ENCODE measurements at regions not wholly inside any gene's neighbourhood (a gene's known extent, or its start where the extent isn't known, plus 50 kb on each side); places are given as distances from the start of the nearest gene placed in this dataset.

GRCh38 chr18:65349635-65350034 is 401.2 kb upstream of the CDH7 start:
- Histone ChIP-seq H3K36me3 (ENCODE audit: control insufficient read depth in 5 of 5, insufficient read depth in 5 of 5, low read length in 5 of 5) (no peaks in the 10 kb centered on the region), H3K4me3 (ENCODE audit: low read depth in 1 of 5, low read length in 5 of 5) (no peak overlapping the region), H3K27ac (ENCODE audit: low read depth, low read length) (no peak overlapping the region), H3K27me3 (ENCODE audit: control insufficient read depth in 5 of 5, insufficient read depth in 4 of 5, low read length in 5 of 5) (no peaks in the 10 kb centered on the region), H3K9ac (ENCODE audit: low read length in 5 of 5) (no peak overlapping the region), H3K9me3 (ENCODE audit: control insufficient read depth in 5 of 5, low read length in 5 of 5) (no peaks in the 10 kb centered on the region), H3K4me1 (ENCODE audit: control insufficient read depth in 5 of 5, insufficient read depth in 5 of 5, low read length in 5 of 5) (peaks cover 0 to 6% (median 0%) of the 10 kb centered on the region in 5 donors)

- Histone ChIP-seq H3K9me3 (ENCODE audit: control insufficient read depth in 5 of 5, low read length in 5 of 5) (peaks cover 0 to 2% (median 0%) of the 10 kb centered on the region in 5 donors), H3K36me3 (ENCODE audit: control insufficient read depth in 5 of 5, insufficient read depth in 5 of 5, low read length in 5 of 5) (no peaks in the 10 kb centered on the region), H3K4me1 (ENCODE audit: control insufficient read depth in 5 of 5, insufficient read depth in 5 of 5, low read length in 5 of 5) (peaks cover 0 to 6% (median 0%) of the 10 kb centered on the region in 5 donors), H3K9ac (ENCODE audit: low read length in 5 of 5) (no peak overlapping the region), H3K4me3 (ENCODE audit: low read depth in 1 of 5, low read length in 5 of 5) (no peak overlapping the region), H3K27ac (ENCODE audit: low read depth, low read length) (no peak overlapping the region), H3K27me3 (ENCODE audit: control insufficient read depth in 5 of 5, insufficient read depth in 4 of 5, low read length in 5 of 5) (no peaks in the 10 kb centered on the region)
These were observed 403.4 kb upstream of the CDH7 start for GRCh38 chr18:65347446-65347845.

GRCh38 chr18:65346086-65346485 is 404.7 kb upstream of the CDH7 start:
- no peaks in the 10 kb centered on the region for H3K4me1 ChIP-seq (ENCODE audit: control insufficient read depth in 5 of 5, insufficient read depth in 5 of 5, low read length in 5 of 5)
- H3K27ac ChIP-seq (ENCODE audit: low read depth, low read length), result no peak overlapping the region
- H3K4me3 ChIP-seq (ENCODE audit: low read depth in 1 of 5, low read length in 5 of 5), result no peak overlapping the region

GRCh38 chr18:65343571-65343970 is 407.2 kb upstream of the CDH7 start:
- no peak overlapping the region for H3K9ac ChIP-seq (ENCODE audit: low read length in 5 of 5)
- H3K9me3 ChIP-seq (ENCODE audit: control insufficient read depth in 5 of 5, low read length in 5 of 5), result peaks cover 0 to 3% (median 0%) of the 10 kb centered on the region in 5 donors
- H3K27me3 ChIP-seq (ENCODE audit: control insufficient read depth in 5 of 5, insufficient read depth in 4 of 5, low read length in 5 of 5), result no peaks in the 10 kb centered on the region
- no peaks in the 10 kb centered on the region for H3K4me1 ChIP-seq (ENCODE audit: control insufficient read depth in 5 of 5, insufficient read depth in 5 of 5, low read length in 5 of 5)
- H3K27ac ChIP-seq (ENCODE audit: low read depth, low read length), result no peak overlapping the region
- H3K36me3 ChIP-seq (ENCODE audit: control insufficient read depth in 5 of 5, insufficient read depth in 5 of 5, low read length in 5 of 5), result no peaks in the 10 kb centered on the region
- no peak overlapping the region for H3K4me3 ChIP-seq (ENCODE audit: low read depth in 1 of 5, low read length in 5 of 5)

More at GRCh38 chr18:65346086-65346485, 404.7 kb upstream of the CDH7 start:
- H3K9ac ChIP-seq (ENCODE audit: low read length in 5 of 5), result no peak overlapping the region
- H3K9me3 ChIP-seq (ENCODE audit: control insufficient read depth in 5 of 5, low read length in 5 of 5), result peaks cover 0 to 2% (median 0%) of the 10 kb centered on the region in 5 donors
- H3K36me3 ChIP-seq (ENCODE audit: control insufficient read depth in 5 of 5, insufficient read depth in 5 of 5, low read length in 5 of 5), result no peaks in the 10 kb centered on the region
- no peaks in the 10 kb centered on the region for H3K27me3 ChIP-seq (ENCODE audit: control insufficient read depth in 5 of 5, insufficient read depth in 4 of 5, low read length in 5 of 5)

GRCh38 chr18:65336411-65336810 is 414.4 kb upstream of the CDH7 start:
- H3K36me3 ChIP-seq (ENCODE audit: control insufficient read depth in 5 of 5, insufficient read depth in 5 of 5, low read length in 5 of 5), result no peaks in the 10 kb centered on the region
- no peaks in the 10 kb centered on the region for H3K27me3 ChIP-seq (ENCODE audit: control insufficient read depth in 5 of 5, insufficient read depth in 4 of 5, low read length in 5 of 5)
- H3K9me3 ChIP-seq (ENCODE audit: control insufficient read depth in 5 of 5, low read length in 5 of 5), result peaks cover 0 to 3% (median 0%) of the 10 kb centered on the region in 5 donors
- no peak overlapping the region for H3K4me3 ChIP-seq (ENCODE audit: low read depth in 1 of 5, low read length in 5 of 5)
- no peak overlapping the region for H3K9ac ChIP-seq (ENCODE audit: low read length in 5 of 5)
- no peaks in the 10 kb centered on the region for H3K4me1 ChIP-seq (ENCODE audit: control insufficient read depth in 5 of 5, insufficient read depth in 5 of 5, low read length in 5 of 5)
- no peak overlapping the region for H3K27ac ChIP-seq (ENCODE audit: low read depth, low read length)

- H3K27ac ChIP-seq (ENCODE audit: low read depth, low read length), result no peak overlapping the region
- no peak overlapping the region for H3K9ac ChIP-seq (ENCODE audit: low read length in 5 of 5)
- H3K36me3 ChIP-seq (ENCODE audit: control insufficient read depth in 5 of 5, insufficient read depth in 5 of 5, low read length in 5 of 5), result no peaks in the 10 kb centered on the region
- no peaks in the 10 kb centered on the region for H3K4me1 ChIP-seq (ENCODE audit: control insufficient read depth in 5 of 5, insufficient read depth in 5 of 5, low read length in 5 of 5)
- H3K9me3 ChIP-seq (ENCODE audit: control insufficient read depth in 5 of 5, low read length in 5 of 5), result no peaks in the 10 kb centered on the region
- no peak overlapping the region for H3K4me3 ChIP-seq (ENCODE audit: low read depth in 1 of 5, low read length in 5 of 5)
- no peaks in the 10 kb centered on the region for H3K27me3 ChIP-seq (ENCODE audit: control insufficient read depth in 5 of 5, insufficient read depth in 4 of 5, low read length in 5 of 5)
These were observed 421.8 kb upstream of the CDH7 start for GRCh38 chr18:65329010-65329409.

- Histone ChIP-seq H3K9me3 (ENCODE audit: control insufficient read depth in 5 of 5, low read length in 5 of 5) (no peaks in the 10 kb centered on the region), H3K27ac (ENCODE audit: low read depth, low read length) (no peak overlapping the region), H3K4me1 (ENCODE audit: control insufficient read depth in 5 of 5, insufficient read depth in 5 of 5, low read length in 5 of 5) (no peaks in the 10 kb centered on the region), H3K4me3 (ENCODE audit: low read depth in 1 of 5, low read length in 5 of 5) (no peak overlapping the region), H3K9ac (ENCODE audit: low read length in 5 of 5) (no peak overlapping the region), H3K27me3 (ENCODE audit: control insufficient read depth in 5 of 5, insufficient read depth in 4 of 5, low read length in 5 of 5) (no peaks in the 10 kb centered on the region), H3K36me3 (ENCODE audit: control insufficient read depth in 5 of 5, insufficient read depth in 5 of 5, low read length in 5 of 5) (no peaks in the 10 kb centered on the region)
These were observed 424.0 kb upstream of the CDH7 start for GRCh38 chr18:65326805-65327204.

GRCh38 chr18:65322895-65323294 is 427.9 kb upstream of the CDH7 start:
- Histone ChIP-seq H3K4me1 (ENCODE audit: control insufficient read depth in 5 of 5, insufficient read depth in 5 of 5, low read length in 5 of 5) (no peaks in the 10 kb centered on the region), H3K9me3 (ENCODE audit: control insufficient read depth in 5 of 5, low read length in 5 of 5) (no peaks in the 10 kb centered on the region), H3K9ac (ENCODE audit: low read length in 5 of 5) (no peak overlapping the region), H3K27ac (ENCODE audit: low read depth, low read length) (no peak overlapping the region), H3K36me3 (ENCODE audit: control insufficient read depth in 5 of 5, insufficient read depth in 5 of 5, low read length in 5 of 5) (no peaks in the 10 kb centered on the region), H3K4me3 (ENCODE audit: low read depth in 1 of 5, low read length in 5 of 5) (no peak overlapping the region), H3K27me3 (ENCODE audit: control insufficient read depth in 5 of 5, insufficient read depth in 4 of 5, low read length in 5 of 5) (no peaks in the 10 kb centered on the region)

GRCh38 chr18:65298422-65298821 is 452.4 kb upstream of the CDH7 start:
- no peak overlapping the region for H3K4me3 ChIP-seq (ENCODE audit: low read depth in 1 of 5, low read length in 5 of 5)
- H3K36me3 ChIP-seq (ENCODE audit: control insufficient read depth in 5 of 5, insufficient read depth in 5 of 5, low read length in 5 of 5), result no peaks in the 10 kb centered on the region
- H3K27me3 ChIP-seq (ENCODE audit: control insufficient read depth in 5 of 5, insufficient read depth in 4 of 5, low read length in 5 of 5), result no peaks in the 10 kb centered on the region
- H3K9ac ChIP-seq (ENCODE audit: low read length in 5 of 5), result no peak overlapping the region
- no peaks in the 10 kb centered on the region for H3K9me3 ChIP-seq (ENCODE audit: control insufficient read depth in 5 of 5, low read length in 5 of 5)
- H3K27ac ChIP-seq (ENCODE audit: low read depth, low read length), result no peak overlapping the region
- H3K4me1 ChIP-seq (ENCODE audit: control insufficient read depth in 5 of 5, insufficient read depth in 5 of 5, low read length in 5 of 5), result no peaks in the 10 kb centered on the region

- Histone ChIP-seq H3K9me3 (ENCODE audit: control insufficient read depth in 5 of 5, low read length in 5 of 5) (no peaks in the 10 kb centered on the region), H3K4me3 (ENCODE audit: low read depth in 1 of 5, low read length in 5 of 5) (no peak overlapping the region), H3K27ac (ENCODE audit: low read depth, low read length) (no peak overlapping the region), H3K4me1 (ENCODE audit: control insufficient read depth in 5 of 5, insufficient read depth in 5 of 5, low read length in 5 of 5) (peaks cover 0 to 7% (median 0%) of the 10 kb centered on the region in 5 donors), H3K36me3 (ENCODE audit: control insufficient read depth in 5 of 5, insufficient read depth in 5 of 5, low read length in 5 of 5) (no peaks in the 10 kb centered on the region), H3K27me3 (ENCODE audit: control insufficient read depth in 5 of 5, insufficient read depth in 4 of 5, low read length in 5 of 5) (no peaks in the 10 kb centered on the region), H3K9ac (ENCODE audit: low read length in 5 of 5) (no peak overlapping the region)
These were observed 461.9 kb upstream of the CDH7 start for GRCh38 chr18:65288908-65289307.

- no peaks in the 10 kb centered on the region for H3K9me3 ChIP-seq (ENCODE audit: control insufficient read depth in 5 of 5, low read length in 5 of 5)
- no peaks in the 10 kb centered on the region for H3K27me3 ChIP-seq (ENCODE audit: control insufficient read depth in 5 of 5, insufficient read depth in 4 of 5, low read length in 5 of 5)
- no peak overlapping the region for H3K4me3 ChIP-seq (ENCODE audit: low read depth in 1 of 5, low read length in 5 of 5)
- no peak overlapping the region for H3K9ac ChIP-seq (ENCODE audit: low read length in 5 of 5)
- H3K36me3 ChIP-seq (ENCODE audit: control insufficient read depth in 5 of 5, insufficient read depth in 5 of 5, low read length in 5 of 5), result no peaks in the 10 kb centered on the region
- H3K27ac ChIP-seq (ENCODE audit: low read depth, low read length), result no peak overlapping the region
- peaks cover 0 to 7% (median 0%) of the 10 kb centered on the region in 5 donors for H3K4me1 ChIP-seq (ENCODE audit: control insufficient read depth in 5 of 5, insufficient read depth in 5 of 5, low read length in 5 of 5)
These were observed 463.2 kb upstream of the CDH7 start for GRCh38 chr18:65287652-65288051.
